ENCODE measurements at regions not wholly inside any gene's neighbourhood (a gene's known extent, or its start where the extent isn't known, plus 50 kb on each side); places are given as distances from the start of the nearest gene placed in this dataset.

GRCh38 chr18:68542846-68543245 lies 172.1 kb downstream of the TMX3 start:
- TF ChIP-seq CTCF (IDR thresholded peaks at IDR 0.05; ENCODE audit: low read depth, low read length) (no peak), EZH2phosphoT487 (IDR thresholded peaks at IDR 0.05; ENCODE audit: low read depth) (no peak)

Data from OCI-LY3 (cell line).